ENCODE measurements at regions not wholly inside any gene's neighbourhood (a gene's known extent, or its start where the extent isn't known, plus 50 kb on each side); places are given as distances from the start of the nearest gene placed in this dataset.

- DNase-seq: no peak
Measured at GRCh38 chr6:21893793-21894192, 300.2 kb downstream of the SOX4 start.

- DNase-seq: no peak
Measured at GRCh38 chr6:21895555-21895954, 302.0 kb downstream of the SOX4 start.

- no peak for DNase-seq
Measured at GRCh38 chr6:21898107-21898796, 304.7 kb downstream of the SOX4 start.

- no peak for DNase-seq
Measured at GRCh38 chr6:21899708-21900107, 306.2 kb downstream of the SOX4 start.

GRCh38 chr6:21900730-21901129 is 307.2 kb downstream of the SOX4 start:
- no peak for DNase-seq

- no peak for DNase-seq
Measured at GRCh38 chr6:21902628-21903169, 309.1 kb downstream of the SOX4 start.

GRCh38 chr6:21905531-21905930 is 312.0 kb downstream of the SOX4 start:
- no peak for DNase-seq

- no peak for DNase-seq
Measured at GRCh38 chr6:21906826-21907225, 313.3 kb downstream of the SOX4 start.

GRCh38 chr6:21907291-21907690 is 313.7 kb downstream of the SOX4 start:
- no peak for DNase-seq

GRCh38 chr6:21908161-21908848 is 314.8 kb downstream of the SOX4 start:
- no peak for DNase-seq

- DNase-seq: no peak
Measured at GRCh38 chr6:21909321-21909720, 315.8 kb downstream of the SOX4 start.

- no peak for DNase-seq
Measured at GRCh38 chr6:21911208-21911607, 317.7 kb downstream of the SOX4 start.

GRCh38 chr6:21912151-21912832 is 318.7 kb downstream of the SOX4 start:
- DNase-seq: no peak

GRCh38 chr6:21914121-21914973 is 320.8 kb downstream of the SOX4 start:
- no peak for DNase-seq

GRCh38 chr6:21915707-21916260 is 322.2 kb downstream of the SOX4 start:
- no peak for DNase-seq

- no peak for DNase-seq
Measured at GRCh38 chr6:21918041-21918440, 324.5 kb downstream of the SOX4 start.

- DNase-seq: no peak
Measured at GRCh38 chr6:21918666-21919065, 325.1 kb downstream of the SOX4 start.

- no peak for DNase-seq
Measured at GRCh38 chr6:21922086-21922485, 328.5 kb downstream of the SOX4 start.

GRCh38 chr6:21924002-21924401 is 330.5 kb downstream of the SOX4 start:
- DNase-seq: no peak

- DNase-seq: peak in 1 of 2 experiments; percentile 38
Measured at GRCh38 chr6:21928827-21929226, 335.3 kb downstream of the SOX4 start.

- DNase-seq: no peak
Measured at GRCh38 chr6:21931641-21932335, 338.2 kb downstream of the SOX4 start.

GRCh38 chr6:21933351-21933750 is 339.8 kb downstream of the SOX4 start:
- DNase-seq: no peak

Measured in NCI-H1930 (cell line).